22Rv1 (cell line): ENCODE measurements at regions not wholly inside any gene's neighbourhood (a gene's known extent, or its start where the extent isn't known, plus 50 kb on each side); places are given as distances from the start of the nearest gene placed in this dataset.

Source experiments
- CTCF ChIP-seq: fragments of 450-650 bp; IDR thresholded peaks from 2 replicates; pipeline ENCODE4 v1.5.1; 2017; ENCODE audit warnings: mild to moderate bottlenecking
- ZFX ChIP-seq: fragments of 450-650 bp; IDR thresholded peaks from 2 replicates; pipeline ENCODE4 v1.6.1; 2017; ENCODE audit warnings: antibody characterized with exemption, borderline replicate concordance

- no peak for TF ChIP-seq CTCF
- TF ChIP-seq ZFX = no peak
Measured at GRCh38 chr9:24912767-24913166, 367.1 kb upstream of the IZUMO3 start.
